Stimulated activated CD4-positive, alpha-beta T cell treated with anti-CD3 and anti-CD28 coated beads, Interleukin-2, amount 100 ng/mL, for 4 hours (primary cell): ENCODE measurements at regions not wholly inside any gene's neighbourhood (a gene's known extent, or its start where the extent isn't known, plus 50 kb on each side); places are given as distances from the start of the nearest gene placed in this dataset.

ENCODE experiments used
- DNase-seq: peaks from one replicate; pipeline ENCODE4 v3.0.0-alpha.2; 2020; ENCODE audit warnings: low read depth

DNA sequence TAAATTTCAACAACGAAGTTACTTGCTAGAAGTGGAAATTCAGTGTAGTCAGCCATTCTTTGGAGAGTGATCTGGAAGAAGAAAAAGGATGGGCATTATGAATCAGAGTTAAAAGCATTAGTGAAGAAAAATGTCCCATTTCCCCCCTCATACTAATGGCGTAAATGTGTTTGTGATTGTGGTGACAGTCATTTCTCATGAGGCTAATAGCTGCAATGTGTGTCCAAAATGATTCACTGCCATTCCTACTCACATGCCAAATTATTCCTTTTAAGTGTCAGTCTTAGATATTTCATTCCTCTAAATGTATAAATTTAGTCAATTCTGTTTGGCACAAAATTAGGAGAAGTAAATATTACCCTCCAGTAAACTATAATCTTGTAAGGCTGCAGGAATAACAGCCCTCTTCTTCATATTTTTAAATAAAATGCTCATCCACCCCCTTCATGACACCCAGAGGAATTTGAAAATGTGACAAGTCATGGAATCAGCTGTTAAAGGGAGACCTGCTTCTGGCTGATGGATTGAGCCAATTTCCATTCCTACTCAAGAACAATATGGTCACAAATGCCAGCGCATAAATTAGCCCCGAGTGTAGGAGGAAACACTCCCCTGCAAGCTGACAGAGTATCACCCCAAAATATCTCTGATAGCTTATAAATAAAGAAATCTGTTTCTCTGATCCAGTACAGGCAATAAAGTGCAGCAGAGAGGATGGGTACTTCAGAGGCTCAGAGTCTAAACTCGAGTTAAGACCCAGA is 912.3 kb upstream of the SEL1L start:
- DNase-seq, result no peak

DNA sequence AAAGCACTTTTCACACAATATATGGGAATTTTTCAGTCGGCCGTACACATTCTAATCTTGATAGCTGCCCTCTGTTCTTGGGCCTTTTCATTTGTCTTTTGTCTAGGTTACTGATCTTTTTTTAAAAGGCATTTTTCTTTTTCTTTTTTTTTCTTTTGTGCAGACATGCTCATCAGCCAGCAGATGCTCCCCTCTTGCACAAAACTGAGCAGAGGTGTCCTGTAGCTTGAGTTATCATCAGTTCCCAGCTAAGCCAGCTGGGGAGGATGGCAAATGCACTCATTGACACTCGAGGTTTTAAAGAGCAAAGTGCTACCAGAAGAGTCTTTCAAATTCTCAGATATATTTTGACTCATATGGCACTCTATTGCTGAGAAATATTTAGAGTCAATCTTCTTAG is 913.9 kb upstream of the SEL1L start:
- DNase-seq, result no peak

DNA sequence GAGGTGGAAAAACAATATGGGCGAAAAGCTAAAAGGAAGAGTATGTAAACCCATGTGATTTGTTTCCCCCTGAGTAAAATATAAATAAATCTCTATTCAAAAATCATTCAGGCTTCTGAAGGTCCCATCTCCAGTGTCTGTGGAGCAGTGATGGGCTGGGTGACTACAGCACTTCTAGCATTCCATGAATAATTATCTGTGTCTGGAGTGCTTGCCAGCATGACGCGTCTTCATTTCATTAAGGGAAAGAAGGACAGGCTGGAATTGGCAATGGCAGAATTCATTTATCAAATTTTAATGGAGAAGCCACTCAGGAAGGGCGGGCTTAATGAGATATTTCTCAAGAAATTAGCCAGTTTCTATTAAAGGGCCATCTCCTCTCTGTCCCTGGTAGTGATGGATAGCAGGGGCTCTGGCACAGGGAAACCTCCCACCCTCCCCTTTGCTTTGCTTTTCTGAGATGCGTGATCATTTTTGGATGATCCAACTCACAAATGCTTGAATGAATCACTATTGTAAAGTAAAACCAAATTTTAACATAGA is 916.3 kb upstream of the SEL1L start:
- no peak for DNase-seq

DNA sequence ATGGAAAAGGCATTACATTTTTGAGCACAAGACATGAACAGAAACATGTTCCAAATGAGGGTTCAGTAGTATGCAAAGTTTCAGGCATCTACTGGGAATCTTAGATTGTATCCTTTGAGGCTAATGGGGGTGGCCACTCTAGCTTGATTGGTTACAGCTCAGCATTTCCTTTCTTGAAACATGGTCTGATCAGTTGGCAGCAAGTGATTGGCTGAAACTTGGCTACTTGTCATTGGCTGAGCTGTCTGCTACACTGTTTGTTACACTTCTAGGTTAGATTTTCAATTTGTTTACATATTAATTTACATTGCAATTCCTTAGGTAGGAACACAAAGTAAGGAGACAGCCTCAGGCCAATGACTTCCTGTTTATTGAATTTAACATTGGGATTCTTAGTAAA is 918.0 kb upstream of the SEL1L start:
- DNase-seq, result no peak

DNA sequence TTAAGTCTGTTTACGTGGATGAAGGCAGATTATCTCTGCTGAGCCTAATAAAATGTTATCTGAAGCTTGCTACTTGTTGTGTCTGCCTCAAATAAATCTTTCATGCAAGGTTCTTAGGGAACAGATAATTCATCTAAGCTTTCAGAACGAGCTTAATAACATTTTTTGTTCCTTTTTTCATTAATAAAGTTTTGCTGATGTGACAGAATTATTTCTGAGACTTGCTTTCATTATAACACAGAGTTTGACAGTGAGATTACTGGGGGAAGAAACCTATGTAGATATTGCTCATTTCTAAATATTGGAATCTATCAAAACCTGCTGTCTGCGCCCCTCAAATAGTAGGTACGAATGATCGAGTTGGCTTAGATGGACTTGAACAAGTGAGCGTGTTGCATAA is 948.7 kb upstream of the SEL1L start:
- DNase-seq, result no peak

DNA sequence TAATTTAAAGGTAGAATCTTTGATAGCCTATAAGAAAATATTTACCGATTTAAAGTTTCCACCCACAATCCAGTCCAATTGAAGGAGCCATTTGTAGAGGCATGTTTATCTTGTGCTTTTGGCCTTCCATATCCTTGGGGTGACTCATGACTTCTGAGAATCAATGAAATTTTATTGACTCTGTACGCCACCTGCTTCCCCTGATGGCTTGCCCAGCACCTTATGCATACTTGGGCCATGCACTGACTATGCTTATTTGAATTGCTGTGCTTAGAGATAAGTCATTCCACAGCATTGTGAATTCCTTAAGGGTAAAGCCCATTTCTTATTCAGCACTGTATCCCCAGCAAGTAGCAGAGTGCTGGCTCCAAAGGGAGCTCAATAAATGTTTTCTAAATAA is 954.8 kb upstream of the SEL1L start:
- DNase-seq, result no peak

DNA sequence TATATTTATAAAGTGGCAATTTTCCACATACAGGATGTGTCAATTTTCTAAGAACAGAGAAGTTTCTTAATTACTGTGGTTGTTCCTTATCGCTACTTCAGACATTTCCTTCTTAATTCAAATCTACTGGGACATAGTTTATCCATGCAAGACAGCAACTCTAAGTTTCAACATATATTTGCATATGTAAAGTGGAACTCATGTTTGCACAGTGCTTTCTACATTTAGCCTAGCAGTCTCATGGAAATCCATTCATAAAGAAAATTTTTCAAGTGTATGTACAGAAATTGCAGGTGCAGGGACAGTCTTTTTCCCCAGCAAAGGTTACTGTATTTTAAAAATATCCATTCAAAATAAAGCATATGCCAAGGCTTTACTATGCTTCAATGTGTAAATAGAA is 956.7 kb upstream of the SEL1L start:
- no peak for DNase-seq

DNA sequence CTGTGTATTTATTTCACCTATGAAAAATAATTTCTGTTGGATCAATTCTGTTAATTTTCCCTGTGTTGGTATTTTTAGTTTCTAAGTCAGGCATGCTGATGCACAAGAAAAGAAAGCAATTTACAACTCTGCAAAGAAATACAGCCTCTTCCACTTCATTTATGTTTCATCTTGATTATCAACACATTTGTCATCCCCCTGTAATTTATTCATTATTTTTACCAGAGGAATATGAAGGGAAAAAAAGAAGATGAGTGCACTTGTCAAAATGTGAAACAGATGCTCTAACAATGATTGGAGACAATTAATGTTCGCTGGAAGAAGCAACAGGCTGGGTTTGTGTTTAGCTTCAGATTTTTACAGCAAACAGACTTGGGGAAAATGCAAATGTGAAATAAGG is 958.5 kb upstream of the SEL1L start:
- no peak for DNase-seq

DNA sequence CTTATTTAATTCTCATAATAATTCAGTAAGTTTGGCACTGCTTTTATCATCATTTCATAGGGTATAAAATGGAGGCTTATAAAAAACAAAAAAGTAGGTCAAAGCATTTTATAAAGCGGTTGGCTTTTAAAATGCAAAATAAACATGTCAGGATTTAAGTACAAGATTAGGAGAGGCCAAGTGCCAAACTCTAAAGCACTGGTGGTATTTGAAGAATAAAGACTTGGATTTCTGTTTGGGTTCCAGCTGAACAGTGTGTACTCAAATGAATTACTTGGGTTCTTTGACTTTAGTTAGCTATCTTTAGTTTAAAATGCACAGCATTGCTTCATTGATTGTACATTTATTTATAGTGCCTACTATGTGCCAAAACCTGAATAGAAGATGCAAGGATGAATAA is 966.6 kb upstream of the SEL1L start:
- DNase-seq, result no peak

DNA sequence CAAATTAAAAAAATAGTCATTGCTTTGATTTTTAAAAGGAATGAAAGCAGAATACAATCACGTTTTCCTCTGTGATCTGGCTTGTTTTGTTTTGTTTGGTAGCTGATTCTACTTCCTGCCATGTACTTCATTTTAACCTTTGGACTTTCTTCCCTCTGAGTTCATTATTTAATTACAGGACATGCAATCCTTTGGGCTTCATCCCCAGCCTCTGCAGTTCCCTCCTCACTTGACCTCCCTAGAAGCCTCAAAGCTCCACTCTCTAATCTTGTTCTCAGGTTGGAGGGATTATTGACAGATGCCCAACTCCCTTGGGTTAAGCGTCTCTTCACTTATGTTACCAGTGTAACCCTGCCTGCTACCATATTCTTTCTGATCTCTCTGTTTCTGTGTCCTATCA is 967.9 kb upstream of the SEL1L start:
- DNase-seq, result no peak

DNA sequence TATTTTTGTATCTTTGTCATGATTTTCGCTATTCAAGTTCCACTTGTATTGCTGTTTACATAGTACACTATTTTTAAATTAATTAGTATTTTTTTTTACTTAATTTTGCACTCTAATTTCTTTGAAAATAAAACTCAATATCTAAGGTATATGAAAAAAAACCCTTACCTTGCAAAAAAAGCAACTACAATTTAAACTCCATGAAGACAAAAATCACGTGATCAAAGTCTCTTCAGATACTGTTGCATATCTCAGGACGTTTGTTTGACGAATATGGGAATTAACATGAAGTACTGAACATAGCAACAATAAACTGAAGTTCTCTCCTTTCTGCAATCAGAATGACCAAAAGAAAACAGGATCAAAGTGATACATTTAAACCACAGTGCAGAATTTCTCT is 968.4 kb upstream of the SEL1L start:
- no peak for DNase-seq

DNA sequence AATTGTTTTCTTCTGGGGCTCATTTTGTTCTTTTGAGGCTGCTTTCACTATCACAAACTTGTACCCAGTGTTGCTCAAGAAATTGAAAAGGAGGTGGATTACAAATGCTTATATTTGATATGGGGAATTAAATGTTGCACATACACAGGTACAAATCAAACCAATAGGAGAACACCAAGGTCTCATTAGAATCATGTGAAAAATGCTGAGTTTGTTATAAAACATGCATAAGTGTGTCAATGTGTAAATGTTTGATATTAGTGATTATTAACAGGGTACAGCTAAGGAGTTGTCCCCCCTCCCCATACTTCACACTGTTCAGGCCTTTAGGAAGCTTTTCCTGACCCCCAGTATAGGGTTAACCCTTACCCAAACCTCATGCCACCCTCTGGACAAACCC is 971.2 kb upstream of the SEL1L start:
- no peak for DNase-seq

DNA sequence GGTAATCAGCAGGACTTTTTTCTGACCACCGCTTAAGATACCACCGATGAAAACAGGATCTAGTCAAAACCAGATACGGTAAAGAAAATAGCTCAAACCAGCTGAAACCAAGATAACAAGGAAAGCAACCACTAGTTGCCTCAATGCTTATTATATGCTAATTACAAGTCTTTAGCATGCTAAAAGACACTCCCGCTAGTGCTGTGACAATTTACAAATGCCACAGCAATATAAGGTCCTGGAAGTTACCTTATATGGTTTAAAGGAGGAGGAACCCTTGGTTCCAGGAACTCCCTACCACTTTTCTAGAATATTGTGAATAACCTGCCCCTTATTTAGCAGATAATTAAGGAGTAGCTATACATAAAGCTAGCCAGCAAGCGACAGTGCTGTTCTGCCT is 976.4 kb upstream of the SEL1L start:
- no peak for DNase-seq

DNA sequence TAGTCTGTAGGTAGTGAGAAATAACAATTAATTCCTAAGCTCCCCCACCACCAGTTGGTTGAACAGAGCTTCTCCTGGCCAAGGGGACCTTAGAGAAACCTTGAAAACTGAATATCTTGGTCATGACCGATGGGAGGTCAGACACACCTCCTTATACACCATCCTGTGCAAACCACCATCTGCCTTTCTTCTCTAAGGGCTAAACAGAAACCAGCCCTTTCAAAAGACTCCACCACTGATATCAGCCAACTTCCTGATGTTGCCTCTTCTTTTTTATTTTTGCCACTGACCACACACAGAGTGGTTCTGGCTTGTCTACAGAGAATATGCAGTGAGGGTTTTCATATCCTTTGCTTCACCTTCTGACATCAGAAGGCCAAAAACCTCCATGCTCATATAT is 977.7 kb upstream of the SEL1L start:
- DNase-seq, result no peak

DNA sequence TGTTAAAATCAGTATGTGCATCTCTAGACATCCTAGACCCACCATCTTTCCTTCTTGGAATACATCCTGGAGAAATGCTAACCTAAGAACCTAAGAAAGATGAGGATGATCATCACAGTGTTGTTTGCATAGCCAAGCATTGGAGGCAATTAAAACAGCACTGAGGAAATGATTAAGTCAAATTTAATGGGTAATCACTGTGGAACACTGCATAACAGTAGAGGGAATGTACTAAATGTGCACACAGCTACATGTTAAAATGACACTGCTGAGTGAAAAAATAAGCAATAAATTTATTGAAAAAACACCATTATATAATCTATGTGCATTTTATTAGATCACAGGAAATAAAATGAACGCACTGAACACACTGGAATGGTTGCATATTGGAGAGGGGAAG is 987.1 kb upstream of the SEL1L start:
- DNase-seq, result no peak

DNA sequence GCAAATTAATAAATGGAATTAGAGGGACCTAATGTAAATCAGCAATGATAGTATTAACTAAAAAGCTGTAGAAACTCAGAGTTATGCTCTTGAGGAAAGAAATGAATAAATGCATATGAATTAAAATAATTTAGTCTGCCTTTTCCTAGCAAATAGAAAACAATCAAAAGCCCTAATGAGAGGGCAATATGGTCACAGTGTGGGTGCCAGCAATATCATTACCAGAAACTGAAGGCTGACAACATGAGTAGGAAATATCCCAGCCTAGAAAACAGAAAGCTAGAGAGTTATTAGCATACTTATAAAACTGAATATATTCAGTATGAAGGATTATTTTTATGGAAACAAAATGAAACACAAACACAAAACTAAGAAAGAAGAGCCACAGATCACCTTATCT is 987.5 kb upstream of the SEL1L start:
- DNase-seq, result no peak

DNA sequence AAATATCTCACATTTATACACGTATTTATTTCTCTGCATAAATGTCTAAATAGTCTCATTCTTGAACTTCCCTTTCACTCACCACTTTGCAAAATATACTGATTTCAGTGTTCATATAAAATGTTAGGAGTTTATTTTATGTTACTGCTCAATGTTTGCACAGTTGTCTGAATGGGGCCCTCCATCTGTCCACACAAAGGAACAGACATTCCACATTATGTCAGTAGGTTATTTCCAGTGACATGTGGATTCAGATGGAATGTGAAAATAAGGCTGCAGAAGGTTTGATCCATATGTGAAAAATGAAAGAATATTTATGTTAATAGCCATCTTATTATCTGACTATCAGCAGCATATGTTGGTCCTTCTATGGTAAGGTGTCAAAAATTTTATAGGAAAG is 994.4 kb upstream of the SEL1L start:
- no peak for DNase-seq

DNA sequence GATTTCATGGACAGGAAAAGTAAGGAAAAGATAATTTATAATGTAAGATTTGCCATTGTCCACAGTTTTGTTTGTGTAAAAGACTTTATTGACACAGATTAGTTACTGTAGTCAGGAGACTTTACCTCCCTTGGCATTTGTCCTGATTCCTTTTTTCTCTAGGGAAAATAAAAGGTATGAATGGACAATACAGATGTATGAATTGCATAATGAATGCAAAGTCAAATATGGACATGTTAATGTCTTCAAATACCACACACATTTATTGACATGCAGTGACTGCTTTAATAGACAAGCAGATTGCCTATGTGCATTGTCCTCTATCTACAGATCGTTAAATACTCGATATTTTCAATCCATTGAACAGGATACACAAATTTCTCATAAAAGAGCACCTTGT is 999.7 kb upstream of the SEL1L start:
- DNase-seq, result no peak

DNA sequence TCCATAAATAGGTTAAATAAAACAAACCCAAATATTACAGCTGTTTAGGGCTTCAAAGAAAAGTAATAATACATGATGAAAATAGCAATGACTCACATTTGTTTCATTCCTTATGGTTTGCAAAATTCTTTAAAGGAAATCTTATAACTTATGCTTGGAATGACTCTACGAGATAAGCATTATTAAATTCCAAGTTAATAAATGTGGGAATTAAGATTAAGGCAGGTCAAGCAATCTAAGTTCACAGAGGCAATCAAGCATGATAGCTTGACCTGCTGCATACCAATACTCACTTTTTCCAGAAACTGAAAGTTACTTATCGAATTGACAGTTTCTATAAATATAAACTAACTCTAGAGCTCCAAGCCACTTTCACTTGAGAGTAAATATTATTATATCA is 1002.9 kb upstream of the SEL1L start:
- no peak for DNase-seq

DNA sequence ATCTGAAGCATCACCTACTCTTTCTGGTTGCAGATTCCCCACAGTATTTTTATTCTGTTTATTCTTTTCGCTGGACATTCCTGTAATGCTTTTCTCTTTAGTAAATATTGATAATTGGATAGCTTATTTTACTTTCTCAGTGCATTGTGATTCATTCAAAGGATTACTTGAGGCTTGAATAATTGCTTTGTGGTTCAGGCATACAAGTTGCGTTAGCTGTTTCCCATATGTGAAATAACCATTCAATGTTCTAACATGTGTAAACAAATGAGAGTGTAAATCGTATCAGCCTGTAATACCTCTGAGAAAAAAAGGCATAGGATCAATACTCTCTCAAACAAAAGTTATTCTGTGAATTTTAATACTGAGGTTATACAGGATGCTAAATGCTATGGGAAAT is 1004.2 kb upstream of the SEL1L start:
- no peak for DNase-seq

DNA sequence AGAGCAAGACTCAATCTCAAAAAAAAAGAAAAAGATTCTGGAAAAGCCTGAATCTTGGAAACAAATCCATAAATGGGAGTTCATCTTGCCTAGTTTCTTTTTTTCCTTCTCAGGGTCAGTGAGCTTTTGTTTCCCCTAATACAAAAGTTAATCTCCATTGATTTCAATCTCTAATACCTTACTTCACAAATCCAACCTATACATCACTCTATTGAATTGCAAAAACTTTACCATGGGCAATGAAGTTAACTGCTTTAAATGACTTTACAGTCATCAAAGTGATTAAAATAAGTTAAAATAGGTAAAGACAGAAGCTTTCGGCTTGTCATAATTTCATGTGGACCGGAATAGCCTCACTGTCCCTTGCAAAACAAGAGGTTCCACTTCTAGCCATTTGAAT is 1012.7 kb upstream of the SEL1L start:
- no peak for DNase-seq

DNA sequence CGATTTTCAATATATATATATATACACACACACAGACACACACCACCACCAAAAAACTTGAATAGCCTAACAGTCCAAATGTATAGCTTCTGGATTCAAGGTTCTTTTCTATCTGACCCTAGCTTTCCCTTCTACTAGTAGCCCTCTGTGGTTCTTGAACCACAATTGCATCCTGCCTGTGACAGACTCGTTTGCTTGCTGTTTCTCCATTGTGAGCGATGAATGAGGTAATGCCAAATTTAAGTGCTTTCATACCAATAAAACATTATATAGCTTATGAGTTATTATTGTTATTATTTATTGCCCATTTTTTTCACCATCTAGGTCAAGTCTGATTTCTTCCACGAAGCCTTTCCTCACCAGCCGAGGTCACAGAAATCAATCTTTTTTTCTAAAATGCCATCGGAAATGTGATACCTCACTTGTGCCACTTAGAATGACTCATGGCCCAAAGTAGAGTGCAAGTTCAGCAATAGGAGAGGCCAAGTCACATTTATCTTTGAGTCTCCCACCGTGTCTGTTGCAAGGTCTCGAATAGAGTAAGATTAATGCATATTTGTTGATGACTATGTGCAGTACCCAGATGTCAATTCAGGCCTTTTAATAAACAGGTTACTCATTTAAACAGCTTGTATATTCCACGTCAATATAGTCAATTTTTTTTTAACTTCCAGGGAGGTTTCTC is 1015.8 kb upstream of the SEL1L start:
- no peak for DNase-seq

DNA sequence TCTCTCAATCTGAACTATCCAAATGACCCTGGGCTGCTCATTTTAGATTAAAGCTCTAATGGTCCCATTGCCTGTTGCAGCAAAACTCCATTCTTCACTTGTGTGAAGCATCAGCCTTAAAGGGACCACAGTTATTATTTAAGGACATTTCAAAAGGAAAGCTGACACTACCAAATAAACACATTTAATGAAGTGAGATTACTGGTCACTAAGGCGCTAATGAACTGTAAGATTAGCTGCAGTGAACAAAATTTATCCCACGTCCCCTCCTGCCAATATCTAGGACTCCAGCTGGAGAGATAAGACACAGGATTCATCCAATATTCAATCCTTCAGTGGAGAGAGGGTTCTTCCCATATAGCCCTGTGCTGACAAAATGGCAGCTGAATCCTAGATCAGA is 1029.2 kb upstream of the SEL1L start:
- DNase-seq, result no peak

DNA sequence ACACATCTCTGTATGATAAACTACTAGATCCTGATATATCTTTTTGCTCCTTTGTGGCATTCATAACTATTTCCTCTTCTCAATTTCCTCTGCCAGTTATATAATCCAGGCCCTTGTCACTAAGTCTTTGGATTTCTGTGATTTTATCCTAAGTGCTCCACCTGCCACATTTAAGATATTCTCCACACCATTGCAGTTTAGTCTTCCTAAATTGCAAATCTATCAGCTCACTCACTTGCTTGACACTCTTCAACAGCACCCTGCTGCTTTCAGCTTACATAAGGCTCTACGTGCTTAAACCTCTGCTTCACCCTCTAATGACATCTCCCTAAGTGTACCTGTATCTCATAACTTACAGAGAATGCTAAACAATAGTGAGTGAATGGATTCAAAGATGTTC is 1032.2 kb upstream of the SEL1L start:
- no peak for DNase-seq
